ENCODE measurements at regions not wholly inside any gene's neighbourhood (a gene's known extent, or its start where the extent isn't known, plus 50 kb on each side); places are given as distances from the start of the nearest gene placed in this dataset.
"Not testable (repeated sequence)": the region's sequence is repeated elsewhere in the genome, so short reads cannot be mapped to it uniquely, and the experiment has no call there.

DNA sequence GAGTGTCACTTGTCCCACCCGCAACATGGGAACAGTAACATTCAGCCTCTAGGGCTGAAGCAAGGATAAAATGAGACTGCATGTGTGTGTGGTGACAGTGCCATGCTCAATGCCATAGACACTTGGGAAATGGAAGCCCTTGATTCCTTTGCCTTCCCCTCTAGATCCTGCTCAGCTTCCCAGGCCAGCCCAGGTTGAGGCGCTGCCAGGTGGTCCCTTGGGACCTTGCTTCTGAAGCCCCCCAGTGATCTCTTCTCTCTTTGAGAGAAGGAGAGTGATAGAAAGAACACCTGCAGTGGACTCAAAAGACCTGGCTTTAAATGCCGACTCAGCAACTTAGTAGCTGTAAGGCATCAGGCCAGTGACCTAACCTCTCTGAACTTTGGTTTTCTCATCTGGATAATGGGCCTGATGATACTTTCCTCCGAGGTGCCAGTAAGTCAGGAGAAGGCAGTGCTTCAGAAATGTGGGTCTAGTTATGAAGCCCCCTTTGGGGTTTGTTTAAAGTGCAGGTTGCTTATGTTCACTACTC is 144.5 kb downstream of the RPLP1 start:
- no peak for DNase-seq (ENCODE audit: low read depth in 2 of 2, low spot score in 1 of 2)

- no peak for DNase-seq (ENCODE audit: low read depth in 2 of 2, low spot score in 1 of 2)
Observed at GRCh38 chr15:69599271-69599670, 146.7 kb downstream of the RPLP1 start.

GRCh38 chr15:69600556-69601085 is 148.0 kb downstream of the RPLP1 start:
- DNase-seq (ENCODE audit: low read depth in 2 of 2, low spot score in 1 of 2), result no peak

GRCh38 chr15:69601711-69602504 is 149.3 kb downstream of the RPLP1 start:
- DNase-seq (ENCODE audit: low read depth in 2 of 2, low spot score in 1 of 2), result no peak

DNA sequence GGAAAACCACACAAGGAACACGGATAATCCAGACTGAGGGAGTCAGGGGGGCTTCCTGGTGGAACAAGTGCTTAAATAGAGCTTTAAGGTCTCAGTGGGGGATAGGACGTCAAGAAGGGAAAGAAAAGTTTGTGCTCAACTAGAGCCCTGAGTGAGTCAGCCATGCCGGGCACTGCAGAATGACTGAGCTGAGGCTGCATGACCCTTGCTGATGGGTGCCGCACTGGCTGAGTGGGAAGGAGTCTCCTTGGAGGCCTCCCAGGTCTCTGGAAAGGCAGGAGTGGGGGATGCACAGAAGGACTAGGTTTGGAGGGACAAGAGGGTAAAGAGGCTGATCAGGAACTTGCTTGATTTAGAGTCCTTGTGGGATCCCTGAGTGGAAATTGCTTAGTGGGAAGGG is 150.3 kb downstream of the RPLP1 start:
- no peak for DNase-seq (ENCODE audit: low read depth in 2 of 2, low spot score in 1 of 2)

- no peak for DNase-seq (ENCODE audit: low read depth in 2 of 2, low spot score in 1 of 2)
Observed at GRCh38 chr15:69603369-69604071, 150.9 kb downstream of the RPLP1 start.

GRCh38 chr15:69604072-69604411 is 151.4 kb downstream of the RPLP1 start:
- no peak for DNase-seq (ENCODE audit: low read depth in 2 of 2, low spot score in 1 of 2)

DNA sequence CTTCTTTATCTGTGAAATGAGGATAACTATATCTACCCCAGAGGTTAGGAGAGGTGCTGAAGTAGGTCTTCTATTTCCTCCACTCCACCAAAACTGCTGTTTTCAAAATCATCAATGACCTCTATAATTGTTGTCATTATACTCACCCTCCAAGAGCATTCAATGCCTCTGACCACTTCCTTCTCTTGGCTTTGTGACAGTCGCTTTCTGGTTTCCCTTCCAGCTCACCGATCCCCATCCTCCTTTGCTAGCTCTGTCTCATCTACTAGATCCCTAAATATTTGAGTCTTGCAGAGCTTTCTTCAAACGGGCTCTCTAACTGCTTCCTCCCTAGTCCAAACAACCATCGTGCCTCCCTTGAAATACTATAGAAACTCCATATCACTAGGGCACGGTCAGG is 153.5 kb downstream of the RPLP1 start:
- no peak for DNase-seq (ENCODE audit: low read depth in 2 of 2, low spot score in 1 of 2)

DNA sequence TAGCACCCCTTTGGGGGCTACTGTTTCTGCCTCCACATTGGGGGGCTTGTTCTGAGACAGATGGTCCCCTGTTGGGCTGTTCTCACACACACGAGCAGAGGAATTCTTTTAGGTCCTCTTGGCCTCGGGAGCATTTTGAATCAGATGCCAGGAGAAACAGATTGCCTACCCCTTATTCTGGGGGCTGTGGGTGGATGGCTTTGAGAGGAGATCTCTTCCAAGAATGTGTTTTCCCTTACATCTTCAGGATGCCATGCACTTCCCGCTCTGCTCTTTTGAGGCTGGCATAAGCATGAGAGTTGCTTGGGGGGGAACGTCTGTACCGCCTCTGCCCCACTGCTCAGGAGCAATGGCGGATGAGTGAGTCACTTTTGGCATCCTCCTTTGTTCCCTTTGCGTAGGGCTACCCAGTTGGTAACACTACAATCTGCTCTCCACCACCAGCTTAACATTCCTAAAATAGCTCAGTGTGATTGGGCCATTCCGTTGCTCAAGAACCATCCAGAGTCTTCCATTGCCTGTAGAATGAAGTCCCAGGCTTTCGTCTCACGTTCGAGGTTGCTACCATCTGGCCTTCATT is 154.4 kb downstream of the RPLP1 start:
- no peak for DNase-seq (ENCODE audit: low read depth in 2 of 2, low spot score in 1 of 2)

DNA sequence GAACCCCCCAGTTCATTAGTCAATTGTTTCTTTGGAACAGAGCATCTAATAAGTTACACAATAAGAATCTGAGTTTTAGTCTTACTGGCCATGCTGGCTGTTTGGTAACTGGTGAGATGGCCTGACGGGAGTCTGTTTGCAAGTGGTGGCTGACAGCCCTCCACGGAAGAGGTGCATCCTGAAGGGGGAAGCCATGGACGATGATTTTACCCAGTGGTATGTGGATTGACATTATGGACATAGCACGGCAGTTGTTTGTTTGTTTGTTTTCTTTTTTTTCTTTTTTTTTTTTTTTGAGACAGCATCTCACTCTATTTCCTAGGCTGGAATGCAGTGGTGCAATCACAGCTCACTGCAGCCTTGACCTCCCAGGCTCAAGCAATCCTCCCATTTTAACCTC is 156.0 kb downstream of the RPLP1 start:
- DNase-seq (ENCODE audit: low read depth in 2 of 2, low spot score in 1 of 2), result no peak

DNA sequence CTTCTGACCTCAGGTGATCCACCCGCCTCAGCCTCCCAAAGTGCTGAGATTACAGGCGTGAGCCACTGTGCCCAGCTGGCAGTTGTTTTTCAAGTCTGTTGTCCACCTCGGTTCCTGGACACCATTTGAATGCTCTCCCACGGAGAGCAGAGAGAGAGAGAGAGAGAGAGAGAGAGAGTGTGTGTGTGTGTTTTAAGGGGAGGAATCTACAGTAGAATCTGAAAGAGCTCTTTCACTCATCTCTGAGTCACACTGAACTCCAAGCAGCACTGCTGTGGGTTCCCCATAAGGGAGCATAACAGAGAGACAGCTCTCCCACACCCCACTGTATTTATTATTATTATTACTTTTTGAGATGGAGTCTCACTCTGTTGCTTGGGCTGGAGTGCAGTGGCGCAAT is 156.6 kb downstream of the RPLP1 start:
- no peak for DNase-seq (ENCODE audit: low read depth in 2 of 2, low spot score in 1 of 2)

GRCh38 chr15:69609776-69610175 is 157.2 kb downstream of the RPLP1 start:
- DNase-seq (ENCODE audit: low read depth in 2 of 2, low spot score in 1 of 2), result no peak

DNA sequence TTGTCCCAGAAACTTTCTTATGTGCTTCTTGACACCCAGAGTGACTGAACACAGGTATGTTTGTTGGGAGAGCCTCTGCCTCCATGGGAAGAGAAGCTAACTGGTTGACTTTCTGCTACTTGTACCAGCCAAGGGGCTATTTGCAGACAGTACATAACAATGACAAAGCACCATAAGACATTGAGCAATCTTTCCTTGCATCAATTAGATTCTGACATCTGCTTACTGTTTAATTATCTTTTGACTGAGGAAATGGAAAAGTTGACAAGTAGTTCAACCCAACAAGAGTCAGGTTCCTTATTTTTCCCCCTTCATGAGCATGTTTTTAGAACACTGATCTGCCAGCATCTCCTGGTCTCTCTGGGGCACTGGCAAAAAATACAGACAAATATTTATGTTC is 157.7 kb downstream of the RPLP1 start:
- no peak for DNase-seq (ENCODE audit: low read depth in 2 of 2, low spot score in 1 of 2)

GRCh38 chr15:69610858-69611257 is 158.2 kb downstream of the RPLP1 start:
- DNase-seq (ENCODE audit: low read depth in 2 of 2, low spot score in 1 of 2), result no peak

GRCh38 chr15:69612112-69612511 is 159.5 kb downstream of the RPLP1 start:
- DNase-seq (ENCODE audit: low read depth in 2 of 2, low spot score in 1 of 2), result no peak

GRCh38 chr15:69613182-69613581 is 160.6 kb downstream of the RPLP1 start:
- no peak for DNase-seq (ENCODE audit: low read depth in 2 of 2, low spot score in 1 of 2)

DNA sequence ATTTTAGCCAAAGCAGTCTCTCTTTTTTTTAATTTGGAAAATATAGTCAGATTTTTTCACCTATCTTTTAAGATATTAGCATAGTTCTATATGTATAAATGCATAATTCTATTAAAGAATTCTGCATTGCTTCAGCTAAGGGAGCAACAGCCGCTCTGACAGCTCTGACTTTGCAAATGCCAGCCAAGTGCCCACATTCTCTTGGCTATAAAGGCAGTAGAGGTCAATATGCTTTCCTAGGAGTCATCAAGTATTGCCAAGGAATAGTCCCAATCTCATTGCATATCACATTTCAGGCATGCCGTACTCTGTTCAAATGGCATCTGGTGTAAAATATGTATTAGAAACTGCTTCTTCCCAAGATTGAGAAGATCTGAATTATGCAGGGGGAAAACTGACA is 161.4 kb downstream of the RPLP1 start:
- no peak for DNase-seq (ENCODE audit: low read depth in 2 of 2, low spot score in 1 of 2)

DNA sequence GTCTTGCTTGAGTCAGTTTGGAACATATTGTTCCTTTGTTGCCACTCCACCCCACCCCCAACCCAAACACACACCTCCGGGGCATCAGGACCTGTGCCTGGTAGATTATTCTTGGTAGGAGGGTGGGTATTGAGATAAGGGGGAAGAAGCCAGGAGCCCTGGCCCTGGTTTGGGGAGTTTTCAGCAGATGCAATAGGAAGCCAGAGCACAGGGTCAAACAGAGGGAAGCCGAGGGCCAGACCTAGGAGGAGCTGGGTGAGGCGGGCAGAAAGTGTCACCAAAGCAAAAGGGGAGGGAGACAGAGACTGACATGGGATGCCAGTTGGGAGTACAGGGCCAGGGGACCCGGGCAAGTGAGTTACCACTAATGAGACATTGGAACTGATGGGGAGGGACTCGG is 163.1 kb downstream of the RPLP1 start:
- DNase-seq (ENCODE audit: low read depth in 2 of 2, low spot score in 1 of 2), result no peak

GRCh38 chr15:69616558-69616957 is 163.9 kb downstream of the RPLP1 start:
- DNase-seq (ENCODE audit: low read depth in 2 of 2, low spot score in 1 of 2), result no peak

GRCh38 chr15:69617144-69617543 is 164.5 kb downstream of the RPLP1 start:
- DNase-seq (ENCODE audit: low read depth in 2 of 2, low spot score in 1 of 2), result not testable (repeated sequence)

DNA sequence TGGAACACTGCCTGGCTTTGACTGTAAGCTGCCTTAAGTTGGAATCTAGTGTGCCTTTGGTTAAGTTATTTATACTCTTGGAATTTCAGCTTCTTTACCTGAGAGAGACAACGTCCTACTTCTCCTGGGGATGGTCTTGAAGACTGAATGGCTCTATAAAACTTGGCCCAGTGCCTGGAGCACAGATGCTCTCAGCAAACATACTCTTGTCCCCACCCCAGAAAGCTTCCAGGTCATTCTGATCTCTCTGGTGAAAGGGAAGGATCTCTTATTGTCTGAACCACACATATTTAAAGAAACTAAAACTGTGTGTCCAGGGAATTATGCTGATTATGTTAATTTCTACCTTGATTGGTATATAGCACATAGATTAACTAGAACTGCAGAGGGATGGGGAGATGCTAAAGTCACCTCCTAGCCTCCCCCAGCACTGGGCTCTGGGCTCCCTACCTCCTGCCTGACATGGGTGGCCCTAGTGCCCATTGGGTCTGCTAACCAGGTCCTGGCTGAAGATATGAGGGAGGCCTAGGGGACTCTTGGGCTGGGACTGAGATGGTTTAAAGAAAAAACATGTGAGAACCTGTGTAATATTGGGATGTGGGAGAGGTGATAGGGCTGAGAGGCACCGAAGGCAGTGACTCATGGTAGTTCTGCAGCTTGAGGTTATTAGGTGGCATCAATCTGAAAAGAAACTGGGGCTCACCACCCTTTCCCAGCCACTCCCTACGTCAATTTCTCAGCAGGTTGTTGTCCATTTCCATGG is 171.0 kb downstream of the RPLP1 start:
- no peak for DNase-seq (ENCODE audit: low read depth in 2 of 2, low spot score in 1 of 2)
